A673 (cell line): ENCODE measurements at regions not wholly inside any gene's neighbourhood (a gene's known extent, or its start where the extent isn't known, plus 50 kb on each side); places are given as distances from the start of the nearest gene placed in this dataset.

Experiments
- BruUV-seq: library from RNA; stranded (reverse); fragments of 400-500 nt; replicated peaks from 2 replicates; lab custom pipeline; 2021; lab: Mats Ljungman, UMichigan
- CTCF ChIA-PET: fragments of 300-600 bp; sonication (Branson Sonifier 250); formaldehyde crosslinking; loops from one replicate; lab custom pipeline; 2022; ENCODE audit warnings: antibody characterized with exemption; lab: Charles Lee
- POLR2A ChIA-PET: fragments of 300-600 bp; sonication (Branson Sonifier 250); formaldehyde crosslinking; loops from one replicate; lab custom pipeline; 2022; ENCODE audit warnings: antibody characterized with exemption; ENCODE audit not compliant: low non-redundant PET; lab: Charles Lee
- DNase-seq: peaks from one replicate; pipeline ENCODE4 v3.0.0-alpha.2; 2015; ENCODE audit warnings: low spot score
- H3K27ac ChIP-seq: fragments of 200-600 bp; sonication (generic); 2 replicates; pipeline ENCODE4 v1.5.1; 2016; ENCODE audit warnings: mixed run types, low read depth, mild to moderate bottlenecking, mixed read lengths, antibody characterized with exemption, low read length; ENCODE audit not compliant: poor library complexity, severe bottlenecking
- H3K27me3 ChIP-seq: fragments of 200-600 bp; sonication (generic); replicated peaks from 2 replicates; pipeline ENCODE4 v1.6.1; 2017; ENCODE audit warnings: mixed run types, low read depth, mild to moderate bottlenecking, mixed read lengths, antibody characterized with exemption, low read length; ENCODE audit not compliant: insufficient read depth, poor library complexity
- H3K36me3 ChIP-seq: fragments of 200-600 bp; sonication (generic); 2 replicates; pipeline ENCODE4 v1.6.1; 2016; ENCODE audit warnings: mixed run types, mild to moderate bottlenecking, mixed read lengths, antibody characterized with exemption, low read length; ENCODE audit not compliant: insufficient read depth, poor library complexity, severe bottlenecking
- H3K4me1 ChIP-seq: fragments of 200-600 bp; sonication (generic); 2 replicates; pipeline ENCODE4 v1.6.1; 2017; ENCODE audit warnings: mixed run types, mild to moderate bottlenecking, mixed read lengths, antibody characterized with exemption, low read length; ENCODE audit not compliant: insufficient read depth, poor library complexity, severe bottlenecking
- H3K4me3 ChIP-seq: fragments of 200-600 bp; sonication (generic); 2 replicates; pipeline ENCODE4 v1.5.1; 2016; ENCODE audit warnings: low read depth, mixed run types, mild to moderate bottlenecking, mixed read lengths, low read length; ENCODE audit not compliant: poor library complexity, severe bottlenecking
- H3K9me3 ChIP-seq: fragments of 200-600 bp; sonication (generic); 2 replicates; pipeline ENCODE4 v1.6.1; 2016; ENCODE audit warnings: mixed run types, low read depth, mild to moderate bottlenecking, mixed read lengths, antibody characterized with exemption, low read length; ENCODE audit not compliant: poor library complexity, severe bottlenecking
- EZH2 ChIP-seq: fragments of 200-600 bp; sonication (generic); IDR thresholded peaks from 2 replicates; pipeline ENCODE4 v1.6.1; 2017; ENCODE audit warnings: borderline replicate concordance, low read depth, mild to moderate bottlenecking, mixed read lengths, antibody characterized with exemption, low read length; ENCODE audit not compliant: poor library complexity, severe bottlenecking
- intact Hi-C: fragments of 100-400 bp; cut with micrococcal nuclease; formaldehyde crosslinking; loops from one replicate; pipeline ENCODE4 v1.10.0; 2022; ENCODE audit not compliant: unreplicated experiment
- TF ChIP-seq, protein P1 (sequence below): fragments of 300-800, 200-600 bp; sonication (generic); conservative IDR thresholded peaks from 2 replicates; pipeline ENCODE4 v1.5.1; 2017; ENCODE audit warnings: low read depth, mild to moderate bottlenecking, antibody characterized with exemption, low read length, moderate library complexity, mixed read lengths

DNA sequence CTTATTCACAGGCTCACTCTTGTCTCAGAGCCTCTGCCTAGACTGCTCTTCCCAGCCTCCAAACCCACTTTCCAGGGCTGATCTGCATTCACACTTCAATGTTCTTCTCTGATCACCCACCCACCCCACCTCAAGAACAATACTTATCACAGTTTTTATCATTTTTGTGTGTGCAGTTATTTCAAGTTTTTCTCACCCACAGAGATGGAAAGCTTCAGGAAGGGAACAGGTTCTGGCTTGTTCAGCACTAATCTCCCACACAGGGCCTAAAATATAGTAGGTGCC is 160.9 kb downstream of the MRPL14 start:
- no peak for DNase-seq
- ChIA-PET POLR2A (no interaction called here), CTCF (interaction anchor here (0.5 kb wide), 1 partner anchor 961 kb away, joined by 6 read pairs; no protein-coding TSS in a partner anchor)
- no peaks in the 10 kb centered on the region for H3K27me3 ChIP-seq
- no peak overlapping the region for H3K27ac ChIP-seq
- intact Hi-C loops: no loop called here
- peaks cover 3% of the 10 kb centered on the region for H3K9me3 ChIP-seq
- H3K4me3 ChIP-seq: no peak overlapping the region
- no TSS peak for BruUV-seq
- H3K4me1 ChIP-seq: no peaks in the 10 kb centered on the region
- no peaks in the 10 kb centered on the region for H3K36me3 ChIP-seq
- TF ChIP-seq, protein P1, sequence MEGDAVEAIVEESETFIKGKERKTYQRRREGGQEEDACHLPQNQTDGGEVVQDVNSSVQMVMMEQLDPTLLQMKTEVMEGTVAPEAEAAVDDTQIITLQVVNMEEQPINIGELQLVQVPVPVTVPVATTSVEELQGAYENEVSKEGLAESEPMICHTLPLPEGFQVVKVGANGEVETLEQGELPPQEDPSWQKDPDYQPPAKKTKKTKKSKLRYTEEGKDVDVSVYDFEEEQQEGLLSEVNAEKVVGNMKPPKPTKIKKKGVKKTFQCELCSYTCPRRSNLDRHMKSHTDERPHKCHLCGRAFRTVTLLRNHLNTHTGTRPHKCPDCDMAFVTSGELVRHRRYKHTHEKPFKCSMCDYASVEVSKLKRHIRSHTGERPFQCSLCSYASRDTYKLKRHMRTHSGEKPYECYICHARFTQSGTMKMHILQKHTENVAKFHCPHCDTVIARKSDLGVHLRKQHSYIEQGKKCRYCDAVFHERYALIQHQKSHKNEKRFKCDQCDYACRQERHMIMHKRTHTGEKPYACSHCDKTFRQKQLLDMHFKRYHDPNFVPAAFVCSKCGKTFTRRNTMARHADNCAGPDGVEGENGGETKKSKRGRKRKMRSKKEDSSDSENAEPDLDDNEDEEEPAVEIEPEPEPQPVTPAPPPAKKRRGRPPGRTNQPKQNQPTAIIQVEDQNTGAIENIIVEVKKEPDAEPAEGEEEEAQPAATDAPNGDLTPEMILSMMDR: no peak
- no peak for TF ChIP-seq EZH2

DNA sequence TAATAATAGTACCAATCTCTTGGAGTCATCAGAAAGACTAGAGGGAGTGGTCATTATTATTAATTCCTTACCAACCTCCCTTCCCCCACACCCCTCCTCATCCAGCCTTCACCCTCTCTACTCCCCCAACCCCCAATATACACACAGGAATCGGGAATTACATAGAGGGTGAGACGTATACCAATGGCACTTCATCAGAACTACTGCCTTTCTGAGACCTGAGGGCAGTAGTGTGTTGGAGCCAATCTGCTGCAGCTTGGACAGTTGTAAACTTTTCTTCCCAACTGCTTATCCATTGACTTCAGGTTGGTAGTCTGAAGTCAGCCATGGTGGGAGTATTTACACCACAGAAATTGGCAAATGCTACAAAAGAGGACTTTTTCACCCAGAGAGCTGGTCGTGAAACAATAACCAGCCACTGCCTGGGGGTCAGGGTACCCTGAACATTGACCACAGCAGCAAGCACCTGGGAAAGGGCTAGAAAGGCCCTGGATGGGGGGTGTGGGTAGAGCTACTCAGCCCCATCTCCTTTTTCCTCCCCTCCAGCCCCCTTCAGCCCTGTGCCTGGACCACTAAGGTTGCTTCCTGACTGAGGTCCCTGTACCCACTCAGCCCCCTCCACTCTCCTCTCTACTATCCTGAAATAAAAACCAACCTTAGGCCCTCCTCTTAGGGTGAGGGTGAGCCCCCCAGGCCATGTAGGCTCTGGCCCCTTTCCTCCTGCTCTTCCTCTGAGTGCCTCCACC is 161.5 kb downstream of the MRPL14 start:
- intact Hi-C loops: no loop called here
- H3K4me1 ChIP-seq: no peaks in the 10 kb centered on the region
- H3K9me3 ChIP-seq: peaks cover 5% of the 10 kb centered on the region
- H3K36me3 ChIP-seq: no peaks in the 10 kb centered on the region
- no peak for DNase-seq
- no peak overlapping the region for H3K4me3 ChIP-seq
- TF ChIP-seq EZH2: no peak
- no peak overlapping the region for H3K27ac ChIP-seq
- ChIA-PET CTCF (interaction anchor here (0.5 kb wide), 1 partner anchor 961 kb away, joined by 6 read pairs; no protein-coding TSS in a partner anchor), POLR2A (no interaction called here)
- BruUV-seq: no TSS peak
- no peaks in the 10 kb centered on the region for H3K27me3 ChIP-seq

DNA sequence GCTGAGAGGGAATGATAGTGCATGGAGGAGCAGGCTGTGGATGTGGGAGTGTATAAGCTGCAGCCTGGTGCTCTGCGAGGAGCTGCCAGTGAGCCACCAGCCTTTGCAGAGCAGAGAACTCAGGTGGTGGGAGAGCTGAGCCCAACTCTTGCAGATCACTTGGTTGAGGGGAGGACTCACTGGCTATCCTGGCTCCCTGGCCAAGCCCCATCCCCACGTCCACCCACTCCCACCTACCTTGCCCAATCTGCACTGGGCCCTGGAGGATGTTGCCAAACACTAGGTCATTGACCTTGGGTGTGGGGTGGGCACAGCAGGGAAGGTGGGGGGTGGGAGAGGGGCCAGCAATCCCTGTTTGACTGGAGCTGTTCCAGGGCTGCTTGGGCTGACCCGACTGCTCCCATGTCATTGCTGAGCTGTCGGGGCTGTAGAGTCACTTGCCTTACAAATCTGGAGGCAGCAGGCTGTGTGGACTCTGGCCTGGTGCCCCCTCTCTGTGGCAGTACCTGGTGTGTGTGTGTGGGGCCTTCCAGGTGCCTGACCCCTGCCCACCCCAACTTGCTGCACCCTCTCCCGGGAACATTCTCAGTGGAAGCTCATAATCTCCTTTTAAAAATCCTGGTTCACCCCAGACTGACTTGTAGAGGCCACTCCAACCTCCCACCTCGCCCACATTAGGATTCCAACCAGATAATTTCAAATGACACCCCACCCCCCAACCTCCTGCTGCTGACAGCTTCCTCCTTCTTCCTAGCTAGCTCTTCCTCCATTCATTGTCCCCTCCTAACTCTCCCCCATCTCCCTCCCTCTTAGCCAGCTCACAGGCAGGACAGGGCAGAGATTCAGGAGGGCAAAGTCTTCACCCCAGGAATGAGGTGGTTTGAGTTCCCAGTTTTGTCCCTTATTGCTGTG is 162.3 kb downstream of the MRPL14 start:
- Histone ChIP-seq H3K27ac (no peak overlapping the region), H3K36me3 (no peaks in the 10 kb centered on the region), H3K4me1 (no peaks in the 10 kb centered on the region), H3K9me3 (peaks cover 5% of the 10 kb centered on the region), H3K4me3 (no peak overlapping the region), H3K27me3 (no peaks in the 10 kb centered on the region)
- no peak for TF ChIP-seq EZH2
- CTCF ChIA-PET: no interaction called here
- no peak for DNase-seq
- intact Hi-C loops: no loop called here
- POLR2A ChIA-PET: no interaction called here
- no TSS peak for BruUV-seq
